ENCODE measurements at regions not wholly inside any gene's neighbourhood (a gene's known extent, or its start where the extent isn't known, plus 50 kb on each side); places are given as distances from the start of the nearest gene placed in this dataset.
"Not testable (repeated sequence)": the region's sequence is repeated elsewhere in the genome, so short reads cannot be mapped to it uniquely, and the experiment has no call there.

DNA sequence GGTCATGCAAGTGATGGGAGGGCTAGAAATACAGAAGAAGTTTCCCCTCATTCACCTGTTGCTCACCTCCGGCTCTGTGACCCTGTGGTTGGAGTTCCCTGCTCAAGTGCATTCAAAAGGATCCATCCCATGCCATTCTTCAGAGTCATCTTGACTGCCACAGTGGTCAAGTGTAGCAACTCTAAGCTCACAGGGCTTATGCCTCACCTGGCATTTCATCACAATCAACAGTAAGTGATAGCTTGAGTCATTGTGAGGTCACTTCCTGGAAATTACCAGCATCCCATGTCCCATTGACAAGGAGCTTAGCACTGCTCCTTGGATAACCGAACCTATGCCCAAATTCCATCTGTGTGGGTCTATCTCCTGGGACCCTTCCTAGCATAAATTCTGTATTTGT, 55.6 kb downstream of the OR4C45 start:
- TF ChIP-seq, protein P1, sequence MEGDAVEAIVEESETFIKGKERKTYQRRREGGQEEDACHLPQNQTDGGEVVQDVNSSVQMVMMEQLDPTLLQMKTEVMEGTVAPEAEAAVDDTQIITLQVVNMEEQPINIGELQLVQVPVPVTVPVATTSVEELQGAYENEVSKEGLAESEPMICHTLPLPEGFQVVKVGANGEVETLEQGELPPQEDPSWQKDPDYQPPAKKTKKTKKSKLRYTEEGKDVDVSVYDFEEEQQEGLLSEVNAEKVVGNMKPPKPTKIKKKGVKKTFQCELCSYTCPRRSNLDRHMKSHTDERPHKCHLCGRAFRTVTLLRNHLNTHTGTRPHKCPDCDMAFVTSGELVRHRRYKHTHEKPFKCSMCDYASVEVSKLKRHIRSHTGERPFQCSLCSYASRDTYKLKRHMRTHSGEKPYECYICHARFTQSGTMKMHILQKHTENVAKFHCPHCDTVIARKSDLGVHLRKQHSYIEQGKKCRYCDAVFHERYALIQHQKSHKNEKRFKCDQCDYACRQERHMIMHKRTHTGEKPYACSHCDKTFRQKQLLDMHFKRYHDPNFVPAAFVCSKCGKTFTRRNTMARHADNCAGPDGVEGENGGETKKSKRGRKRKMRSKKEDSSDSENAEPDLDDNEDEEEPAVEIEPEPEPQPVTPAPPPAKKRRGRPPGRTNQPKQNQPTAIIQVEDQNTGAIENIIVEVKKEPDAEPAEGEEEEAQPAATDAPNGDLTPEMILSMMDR (IDR thresholded peaks at IDR 0.05; ENCODE audit: insufficient read depth, low read depth, low read length), result no peak
- no peaks in the 10 kb centered on the region for H3K36me3 ChIP-seq (ENCODE audit: control insufficient read depth, insufficient read depth, low read length)
- ChIA-PET CTCF (no interaction called here), POLR2A (no interaction called here)
- no peak overlapping the region for H3K4me3 ChIP-seq (ENCODE audit: low read depth, low read length)
- DNase-seq (ENCODE audit: low read depth), result no peak
- H3K27me3 ChIP-seq (ENCODE audit: control insufficient read depth, insufficient read depth, low read length), result no peaks in the 10 kb centered on the region

DNA sequence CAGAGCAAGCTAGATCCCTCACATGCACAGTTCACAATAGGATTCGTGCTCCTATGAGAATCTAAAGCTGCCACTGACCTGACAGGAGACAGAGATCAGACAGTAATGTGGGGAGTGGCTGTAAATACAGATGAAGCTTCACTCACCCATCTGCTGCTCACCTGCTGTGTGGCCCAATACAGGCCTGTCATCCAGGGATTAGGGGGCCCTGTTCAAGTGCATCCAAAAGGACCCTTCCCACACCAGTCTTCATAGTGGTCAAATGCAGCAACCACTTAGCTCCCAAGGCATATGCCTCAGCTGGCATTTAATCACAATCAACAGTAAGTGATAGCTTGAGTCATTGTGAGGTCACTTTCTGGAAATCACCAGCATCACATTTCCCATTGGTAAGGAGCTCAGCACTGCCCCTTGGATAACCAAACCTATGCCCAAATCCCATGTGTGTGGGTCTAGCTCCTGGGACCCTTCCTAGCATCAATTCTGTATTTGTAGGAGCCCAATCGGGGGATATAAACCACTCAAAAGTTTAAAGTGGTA, 65.6 kb downstream of the OR4C45 start:
- TF ChIP-seq, protein P1 (IDR thresholded peaks at IDR 0.05; ENCODE audit: insufficient read depth, low read depth, low read length), result no peak
- ChIA-PET CTCF (no interaction called here), POLR2A (no interaction called here)
- no peak for DNase-seq (ENCODE audit: low read depth)
- no peaks in the 10 kb centered on the region for H3K27me3 ChIP-seq (ENCODE audit: control insufficient read depth, insufficient read depth, low read length)
- H3K4me3 ChIP-seq (ENCODE audit: low read depth, low read length), result no peak overlapping the region
- H3K36me3 ChIP-seq (ENCODE audit: control insufficient read depth, insufficient read depth, low read length), result no peaks in the 10 kb centered on the region

DNA sequence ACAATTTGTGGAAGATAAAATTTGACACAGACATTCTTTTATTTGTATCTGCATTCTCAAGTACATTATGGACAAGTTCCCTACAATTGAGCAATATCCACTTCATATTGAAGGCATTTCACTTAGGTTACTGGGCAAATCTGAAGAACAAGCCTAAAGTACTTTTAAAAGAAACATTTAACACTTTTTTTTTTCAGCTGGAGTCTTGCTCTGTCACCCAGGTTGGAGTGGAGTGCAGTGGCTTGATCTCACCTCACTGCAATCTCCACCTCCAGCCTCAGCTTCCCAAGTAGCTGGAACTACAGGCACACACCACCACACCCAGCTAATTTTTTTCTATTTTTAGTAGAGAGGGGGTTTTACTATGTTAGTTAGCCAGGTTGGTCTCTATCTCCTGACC, 70.2 kb downstream of the OR4C45 start:
- H3K36me3 ChIP-seq (ENCODE audit: control insufficient read depth, insufficient read depth, low read length), result no peaks in the 10 kb centered on the region
- no peak for DNase-seq (ENCODE audit: low read depth)
- no peaks in the 10 kb centered on the region for H3K27me3 ChIP-seq (ENCODE audit: control insufficient read depth, insufficient read depth, low read length)
- TF ChIP-seq, protein P1 (IDR thresholded peaks at IDR 0.05; ENCODE audit: insufficient read depth, low read depth, low read length), result no peak
- ChIA-PET POLR2A (no interaction called here), CTCF (no interaction called here)
- no peak overlapping the region for H3K4me3 ChIP-seq (ENCODE audit: low read depth, low read length)

DNA sequence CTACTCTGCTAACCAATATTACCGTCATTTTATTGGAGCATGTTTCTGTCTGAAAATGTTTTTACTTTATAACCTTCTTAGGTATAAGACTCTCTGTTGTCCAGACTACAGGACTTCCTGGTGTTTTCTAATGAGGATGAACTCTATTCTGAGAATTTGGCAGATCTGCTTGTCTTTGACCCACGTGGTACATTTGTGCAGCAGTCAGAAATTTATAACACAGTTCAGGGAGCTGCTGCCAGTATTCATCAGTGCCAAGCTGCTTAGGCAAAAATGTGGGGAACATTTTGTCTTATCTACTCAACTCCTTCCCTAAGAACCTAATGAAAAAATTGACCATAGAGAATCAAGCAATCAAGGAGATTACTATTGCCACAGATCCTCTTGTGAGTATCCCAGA, 108.0 kb downstream of the OR4C45 start:
- DNase-seq (ENCODE audit: low read depth); H3K36me3 ChIP-seq (ENCODE audit: control insufficient read depth, insufficient read depth, low read length); POLR2A ChIA-PET; H3K27me3 ChIP-seq (ENCODE audit: control insufficient read depth, insufficient read depth, low read length); H3K4me3 ChIP-seq (ENCODE audit: low read depth, low read length); CTCF ChIA-PET: not testable (repeated sequence)

DNA sequence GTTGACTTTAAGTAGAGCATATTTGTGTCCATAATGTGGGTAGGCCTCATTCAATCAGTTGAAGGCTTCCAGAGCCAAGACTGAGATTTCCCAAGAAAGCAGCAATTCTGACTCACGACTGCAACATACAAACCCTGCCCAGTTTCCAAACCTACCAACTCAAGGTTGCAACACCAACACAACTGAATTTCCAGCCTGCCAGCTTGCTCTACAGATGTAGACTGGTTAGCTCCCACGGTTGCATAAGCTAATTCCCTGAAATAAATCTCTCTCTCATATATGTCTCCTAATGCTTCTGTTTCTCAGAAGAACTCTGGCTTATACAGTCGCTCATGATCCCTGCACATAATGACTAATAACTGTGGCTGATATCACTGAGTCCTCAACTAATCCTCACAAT, 113.6 kb downstream of the OR4C45 start:
- H3K36me3 ChIP-seq (ENCODE audit: control insufficient read depth, insufficient read depth, low read length); DNase-seq (ENCODE audit: low read depth); POLR2A ChIA-PET; H3K27me3 ChIP-seq (ENCODE audit: control insufficient read depth, insufficient read depth, low read length); H3K4me3 ChIP-seq (ENCODE audit: low read depth, low read length); CTCF ChIA-PET: not testable (repeated sequence)

DNA sequence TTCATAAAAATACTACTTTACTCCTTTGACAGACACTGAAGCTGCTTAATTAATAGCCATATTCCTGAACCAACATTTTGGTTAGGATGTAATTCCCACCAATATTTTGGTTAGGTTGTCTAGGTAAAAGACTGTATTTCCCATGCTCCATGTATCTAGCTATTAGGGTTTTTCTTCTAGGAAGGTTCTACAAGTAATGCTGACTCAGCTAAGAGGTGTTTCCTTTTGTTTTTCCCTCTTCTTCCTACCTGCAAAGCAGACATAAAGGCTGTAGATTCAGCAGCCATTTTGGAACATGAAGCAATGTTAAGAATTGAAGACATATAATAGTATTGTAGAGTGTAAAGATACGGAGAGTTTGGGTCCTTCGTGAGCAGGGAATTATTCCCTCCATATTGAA, 115.3 kb downstream of the OR4C45 start:
- H3K27me3 ChIP-seq (ENCODE audit: control insufficient read depth, insufficient read depth, low read length); H3K36me3 ChIP-seq (ENCODE audit: control insufficient read depth, insufficient read depth, low read length); DNase-seq (ENCODE audit: low read depth); H3K4me3 ChIP-seq (ENCODE audit: low read depth, low read length); CTCF ChIA-PET; POLR2A ChIA-PET: not testable (repeated sequence)

DNA sequence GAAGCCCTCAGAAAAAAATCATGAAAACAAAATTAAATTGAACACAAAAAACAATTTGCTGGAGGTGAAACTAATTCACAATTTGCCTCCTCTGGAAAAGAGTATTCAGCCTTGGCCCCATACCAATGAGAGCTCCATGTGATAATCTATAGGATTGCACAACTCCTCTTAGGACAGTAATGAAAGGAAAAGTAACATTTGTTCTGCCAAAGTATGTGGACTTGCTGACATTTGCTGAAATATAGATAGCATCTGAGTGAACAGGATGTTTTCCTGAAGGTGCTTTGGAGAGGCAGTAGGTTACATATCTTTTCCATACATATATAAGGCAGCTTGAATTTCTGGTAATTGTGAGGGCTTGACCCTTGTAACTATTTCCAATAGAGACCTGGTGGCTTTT, 122.8 kb downstream of the OR4C45 start:
- TF ChIP-seq, protein P1 (IDR thresholded peaks at IDR 0.05; ENCODE audit: insufficient read depth, low read depth, low read length), result no peak
- Histone ChIP-seq H3K36me3 (ENCODE audit: control insufficient read depth, insufficient read depth, low read length) (no peaks in the 10 kb centered on the region), H3K4me3 (ENCODE audit: low read depth, low read length) (no peak overlapping the region), H3K27me3 (ENCODE audit: control insufficient read depth, insufficient read depth, low read length) (no peaks in the 10 kb centered on the region)
- no peak for DNase-seq (ENCODE audit: low read depth)
- POLR2A ChIA-PET, result no interaction called here
- CTCF ChIA-PET, result no interaction called here
